SK-N-SH treated with all-trans-retinoic acid at 6 μM for 48 hours (cell line): ENCODE measurements at regions not wholly inside any gene's neighbourhood (a gene's known extent, or its start where the extent isn't known, plus 50 kb on each side); places are given as distances from the start of the nearest gene placed in this dataset.

ENCODE experiments used
- ARNTL ChIP-seq: fragments of 450-650 bp; formaldehyde crosslinking; IDR thresholded peaks from 2 replicates; pipeline ENCODE4 v1.5.0; 2020; ENCODE audit warnings: low read depth, mild to moderate bottlenecking, moderate library complexity, borderline replicate concordance
- BACH2 ChIP-seq: fragments of 250-450 bp; sonication (Bioruptor Pico); IDR thresholded peaks from 2 replicates; pipeline ENCODE4 v1.9.0; 2021; ENCODE audit warnings: mild to moderate bottlenecking, borderline replicate concordance
- CSDC2 ChIP-seq: fragments of 250-450 bp; sonication (Bioruptor Pico); IDR thresholded peaks from 2 replicates; pipeline ENCODE4 v1.5.0; 2020; ENCODE audit warnings: mild to moderate bottlenecking, moderate library complexity
- GLIS3 ChIP-seq: fragments of 250-450 bp; sonication (Bioruptor Pico); IDR thresholded peaks from 2 replicates; pipeline ENCODE4 v1.5.0; 2020; ENCODE audit warnings: mild to moderate bottlenecking, moderate library complexity
- PPARA ChIP-seq: fragments of 250-450 bp; sonication (Bioruptor Pico); IDR thresholded peaks from 2 replicates; pipeline ENCODE4 v1.5.0; 2020; ENCODE audit warnings: mild to moderate bottlenecking, borderline replicate concordance
- RARB ChIP-seq: fragments of 250-450 bp; sonication (Bioruptor Pico); IDR thresholded peaks from 2 replicates; pipeline ENCODE4 v1.8.0; 2021; ENCODE audit warnings: mild to moderate bottlenecking, moderate library complexity
- TOX ChIP-seq: fragments of 250-450 bp; sonication (Bioruptor Pico); IDR thresholded peaks from 2 replicates; pipeline ENCODE4 v1.8.0; 2021; ENCODE audit warnings: mild to moderate bottlenecking, moderate library complexity, borderline replicate concordance
- ZFP3 ChIP-seq: fragments of 250-450 bp; sonication (Bioruptor Pico); IDR thresholded peaks from 2 replicates; pipeline ENCODE4 v1.5.0; 2020; ENCODE audit warnings: mild to moderate bottlenecking, moderate library complexity
- ZNF70 ChIP-seq: fragments of 450-650 bp; formaldehyde crosslinking; IDR thresholded peaks from 2 replicates; pipeline ENCODE4 v1.5.0; 2020; ENCODE audit warnings: mild to moderate bottlenecking, moderate library complexity
- TF ChIP-seq, protein P1 (sequence below): fragments of 250-450 bp; sonication (Bioruptor Pico); IDR thresholded peaks from 2 replicates; pipeline ENCODE4 v1.8.0; 2020; ENCODE audit warnings: mild to moderate bottlenecking, moderate library complexity, borderline replicate concordance
- TF ChIP-seq, protein P2 (sequence below): fragments of 250-450 bp; sonication (Bioruptor Pico); IDR thresholded peaks from 2 replicates; pipeline ENCODE4 v1.5.1; 2020; ENCODE audit warnings: low read depth, mild to moderate bottlenecking, moderate library complexity
- TF ChIP-seq, protein P3 (sequence below): fragments of 250-450 bp; sonication (Bioruptor Pico); IDR thresholded peaks from 2 replicates; pipeline ENCODE4 v1.5.1; 2021; ENCODE audit warnings: mild to moderate bottlenecking, moderate library complexity
- TF ChIP-seq, protein P4 (sequence below): fragments of 250-450 bp; sonication (Bioruptor Pico); IDR thresholded peaks from 2 replicates; pipeline ENCODE4 v1.8.0; 2021; ENCODE audit warnings: low read depth, mild to moderate bottlenecking, moderate library complexity, borderline replicate concordance

DNA sequence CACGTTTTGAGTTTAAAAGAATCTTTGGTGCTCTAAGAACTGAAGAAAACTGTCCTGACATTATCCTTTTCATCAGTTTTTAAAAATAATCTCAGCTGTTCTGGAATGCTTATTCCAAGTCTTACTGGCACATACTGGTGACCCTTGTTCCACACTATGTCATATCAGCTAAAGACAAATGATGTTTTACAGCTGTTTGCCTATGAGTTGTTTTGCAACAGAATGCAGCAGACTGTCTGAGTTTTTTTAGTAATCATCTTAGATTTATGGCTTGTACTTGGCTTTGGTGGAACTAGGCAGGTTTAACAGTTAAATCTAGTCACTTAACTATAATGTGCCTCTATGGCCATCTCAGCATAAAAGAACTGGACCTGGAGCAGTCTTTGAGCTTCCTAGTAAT lies 91.6 kb upstream of the GRIN2B start:
- TF ChIP-seq, protein P1, sequence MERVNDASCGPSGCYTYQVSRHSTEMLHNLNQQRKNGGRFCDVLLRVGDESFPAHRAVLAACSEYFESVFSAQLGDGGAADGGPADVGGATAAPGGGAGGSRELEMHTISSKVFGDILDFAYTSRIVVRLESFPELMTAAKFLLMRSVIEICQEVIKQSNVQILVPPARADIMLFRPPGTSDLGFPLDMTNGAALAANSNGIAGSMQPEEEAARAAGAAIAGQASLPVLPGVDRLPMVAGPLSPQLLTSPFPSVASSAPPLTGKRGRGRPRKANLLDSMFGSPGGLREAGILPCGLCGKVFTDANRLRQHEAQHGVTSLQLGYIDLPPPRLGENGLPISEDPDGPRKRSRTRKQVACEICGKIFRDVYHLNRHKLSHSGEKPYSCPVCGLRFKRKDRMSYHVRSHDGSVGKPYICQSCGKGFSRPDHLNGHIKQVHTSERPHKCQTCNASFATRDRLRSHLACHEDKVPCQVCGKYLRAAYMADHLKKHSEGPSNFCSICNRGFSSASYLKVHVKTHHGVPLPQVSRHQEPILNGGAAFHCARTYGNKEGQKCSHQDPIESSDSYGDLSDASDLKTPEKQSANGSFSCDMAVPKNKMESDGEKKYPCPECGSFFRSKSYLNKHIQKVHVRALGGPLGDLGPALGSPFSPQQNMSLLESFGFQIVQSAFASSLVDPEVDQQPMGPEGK (CRISPR knock-in tag) = no peak
- TF ChIP-seq RARB (CRISPR knock-in tag) (no peak), CSDC2 (CRISPR knock-in tag) (no peak), TOX (CRISPR knock-in tag) (no peak), GLIS3 (no peak), ZFP3 (CRISPR knock-in tag) (no peak), BACH2 (CRISPR knock-in tag) (no peak), PPARA (no peak), ARNTL (no peak), ZNF70 (CRISPR knock-in tag) (no peak)
- TF ChIP-seq, protein P2, sequence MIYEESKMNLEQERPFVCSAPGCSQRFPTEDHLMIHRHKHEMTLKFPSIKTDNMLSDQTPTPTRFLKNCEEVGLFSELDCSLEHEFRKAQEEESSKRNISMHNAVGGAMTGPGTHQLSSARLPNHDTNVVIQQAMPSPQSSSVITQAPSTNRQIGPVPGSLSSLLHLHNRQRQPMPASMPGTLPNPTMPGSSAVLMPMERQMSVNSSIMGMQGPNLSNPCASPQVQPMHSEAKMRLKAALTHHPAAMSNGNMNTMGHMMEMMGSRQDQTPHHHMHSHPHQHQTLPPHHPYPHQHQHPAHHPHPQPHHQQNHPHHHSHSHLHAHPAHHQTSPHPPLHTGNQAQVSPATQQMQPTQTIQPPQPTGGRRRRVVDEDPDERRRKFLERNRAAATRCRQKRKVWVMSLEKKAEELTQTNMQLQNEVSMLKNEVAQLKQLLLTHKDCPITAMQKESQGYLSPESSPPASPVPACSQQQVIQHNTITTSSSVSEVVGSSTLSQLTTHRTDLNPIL (CRISPR knock-in tag) = no peak
- TF ChIP-seq, protein P3, sequence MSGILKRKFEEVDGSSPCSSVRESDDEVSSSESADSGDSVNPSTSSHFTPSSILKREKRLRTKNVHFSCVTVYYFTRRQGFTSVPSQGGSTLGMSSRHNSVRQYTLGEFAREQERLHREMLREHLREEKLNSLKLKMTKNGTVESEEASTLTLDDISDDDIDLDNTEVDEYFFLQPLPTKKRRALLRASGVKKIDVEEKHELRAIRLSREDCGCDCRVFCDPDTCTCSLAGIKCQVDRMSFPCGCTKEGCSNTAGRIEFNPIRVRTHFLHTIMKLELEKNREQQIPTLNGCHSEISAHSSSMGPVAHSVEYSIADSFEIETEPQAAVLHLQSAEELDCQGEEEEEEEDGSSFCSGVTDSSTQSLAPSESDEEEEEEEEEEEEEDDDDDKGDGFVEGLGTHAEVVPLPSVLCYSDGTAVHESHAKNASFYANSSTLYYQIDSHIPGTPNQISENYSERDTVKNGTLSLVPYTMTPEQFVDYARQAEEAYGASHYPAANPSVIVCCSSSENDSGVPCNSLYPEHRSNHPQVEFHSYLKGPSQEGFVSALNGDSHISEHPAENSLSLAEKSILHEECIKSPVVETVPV (CRISPR knock-in tag) = no peak
- TF ChIP-seq, protein P4, sequence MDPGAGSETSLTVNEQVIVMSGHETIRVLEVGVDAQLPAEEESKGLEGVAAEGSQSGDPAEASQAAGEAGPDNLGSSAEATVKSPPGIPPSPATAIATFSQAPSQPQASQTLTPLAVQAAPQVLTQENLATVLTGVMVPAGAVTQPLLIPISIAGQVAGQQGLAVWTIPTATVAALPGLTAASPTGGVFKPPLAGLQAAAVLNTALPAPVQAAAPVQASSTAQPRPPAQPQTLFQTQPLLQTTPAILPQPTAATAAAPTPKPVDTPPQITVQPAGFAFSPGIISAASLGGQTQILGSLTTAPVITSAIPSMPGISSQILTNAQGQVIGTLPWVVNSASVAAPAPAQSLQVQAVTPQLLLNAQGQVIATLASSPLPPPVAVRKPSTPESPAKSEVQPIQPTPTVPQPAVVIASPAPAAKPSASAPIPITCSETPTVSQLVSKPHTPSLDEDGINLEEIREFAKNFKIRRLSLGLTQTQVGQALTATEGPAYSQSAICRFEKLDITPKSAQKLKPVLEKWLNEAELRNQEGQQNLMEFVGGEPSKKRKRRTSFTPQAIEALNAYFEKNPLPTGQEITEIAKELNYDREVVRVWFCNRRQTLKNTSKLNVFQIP (CRISPR knock-in tag) = no peak
